ENCODE measurements at regions not wholly inside any gene's neighbourhood (a gene's known extent, or its start where the extent isn't known, plus 50 kb on each side); places are given as distances from the start of the nearest gene placed in this dataset.

DNA sequence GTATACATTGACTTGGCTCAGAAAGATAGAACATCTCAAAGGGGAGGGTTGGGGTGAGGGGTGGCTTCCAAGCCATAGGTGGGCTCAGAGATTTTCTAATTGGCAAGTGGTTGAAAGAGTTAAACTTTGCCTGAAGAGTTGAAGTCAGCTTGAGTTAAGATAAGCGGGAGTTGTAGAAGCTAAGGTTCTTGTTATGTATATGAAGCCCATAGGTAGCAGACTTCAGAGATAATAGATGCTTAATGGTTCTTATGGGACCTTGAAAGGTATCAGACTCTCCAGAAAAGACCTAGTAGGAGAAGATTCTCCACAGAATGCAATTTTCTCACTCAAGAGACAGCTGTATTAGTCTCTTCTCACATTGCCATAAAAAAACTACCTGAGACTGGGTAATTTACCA is 599.1 kb upstream of the CPEB2 start:
- TF ChIP-seq CTCF (IDR thresholded peaks at IDR 0.05; ENCODE audit: low read depth, low read length, poor library complexity, severe bottlenecking) (no peak), EZH2phosphoT487 (IDR thresholded peaks at IDR 0.05; ENCODE audit: borderline replicate concordance, low read length) (no peak)

Measured in DOHH2 (cell line).